Skeletal muscle cell (primary cell): ENCODE measurements at regions not wholly inside any gene's neighbourhood (a gene's known extent, or its start where the extent isn't known, plus 50 kb on each side); places are given as distances from the start of the nearest gene placed in this dataset.
"Not testable (repeated sequence)": the region's sequence is repeated elsewhere in the genome, so short reads cannot be mapped to it uniquely, and the experiment has no call there.

Experiments used
- DNase-seq: peaks from one replicate; pipeline ENCODE4 v3.0.0-alpha.2; 2010; ENCODE audit warnings: low read depth
- H3K4me3 ChIP-seq: 2 replicates; pipeline ENCODE4 v1.5.1; 2011; ENCODE audit warnings: low read depth, mild to moderate bottlenecking, control low read depth, low read length, moderate library complexity

DNA sequence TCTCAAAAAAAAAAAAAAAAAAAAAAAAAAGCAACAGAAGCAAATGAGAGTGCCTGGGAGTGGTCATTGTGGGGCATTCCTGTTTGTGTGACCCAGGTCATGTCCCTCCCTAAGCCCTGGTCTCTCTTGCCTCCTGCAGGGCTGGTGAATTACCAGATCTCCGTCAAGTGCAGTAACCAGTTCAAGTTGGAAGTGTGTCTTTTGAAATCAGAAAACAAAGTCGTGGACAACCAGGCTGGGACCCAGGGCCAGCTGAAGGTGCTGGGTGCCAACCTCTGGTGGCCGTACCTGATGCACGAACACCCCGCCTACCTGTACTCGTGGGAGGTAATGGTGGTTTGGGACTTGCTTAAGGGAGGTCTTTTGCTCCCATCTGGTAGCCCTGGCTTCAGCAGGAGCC is 1362.0 kb downstream of the CDH12 start:
- not testable (repeated sequence) for DNase-seq

DNA sequence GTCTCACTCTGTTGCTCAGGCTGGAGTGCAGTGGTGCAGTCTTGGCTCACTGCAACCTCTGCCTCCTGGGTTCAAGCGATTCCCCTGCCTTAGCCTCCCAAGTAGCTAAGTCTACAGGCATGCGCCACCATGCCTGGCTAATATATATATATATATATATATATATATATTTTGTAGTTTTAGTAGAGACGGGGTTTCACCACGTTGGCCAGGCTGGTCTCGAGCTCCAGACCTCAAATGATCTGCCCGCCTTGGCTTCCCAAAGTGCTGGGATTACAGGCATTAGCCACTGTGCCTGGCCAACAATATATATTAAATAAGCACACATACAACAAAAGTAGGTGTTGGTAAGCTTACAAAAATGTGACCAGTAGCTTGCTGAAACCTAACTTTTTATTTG is 1364.3 kb downstream of the CDH12 start:
- not testable (repeated sequence) for DNase-seq, H3K4me3 ChIP-seq

More for the DNA sequence above, 1362.0 kb downstream of the CDH12 start:
- not testable (repeated sequence) for H3K4me3 ChIP-seq

DNA sequence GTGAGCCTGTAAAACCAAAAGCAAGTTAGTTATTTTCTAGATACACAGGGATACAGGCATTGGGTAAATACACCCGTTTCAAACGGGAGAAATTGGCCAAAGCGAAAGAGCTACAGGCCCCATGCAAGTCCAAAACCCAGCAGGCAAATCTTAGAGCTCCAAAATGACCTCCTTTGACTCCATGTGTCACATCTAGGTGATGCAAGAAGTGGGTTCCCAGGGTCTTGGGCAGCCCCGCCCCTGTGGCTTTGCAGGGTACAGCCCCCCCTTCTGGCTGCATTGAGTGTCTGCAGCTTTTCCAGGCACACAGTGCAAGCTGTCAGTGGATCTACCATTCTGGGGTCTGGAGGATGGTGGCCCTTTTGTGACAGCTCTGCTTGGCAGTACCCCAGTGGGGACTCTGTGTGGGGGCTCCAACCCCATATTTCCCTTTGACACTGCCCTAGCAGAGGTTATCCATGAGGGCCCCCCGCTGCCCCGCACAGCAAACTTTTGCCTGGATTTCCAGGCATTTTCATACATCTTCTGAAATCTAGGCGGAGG is 1367.6 kb downstream of the CDH12 start:
- DNase-seq, H3K4me3 ChIP-seq: not testable (repeated sequence)

DNA sequence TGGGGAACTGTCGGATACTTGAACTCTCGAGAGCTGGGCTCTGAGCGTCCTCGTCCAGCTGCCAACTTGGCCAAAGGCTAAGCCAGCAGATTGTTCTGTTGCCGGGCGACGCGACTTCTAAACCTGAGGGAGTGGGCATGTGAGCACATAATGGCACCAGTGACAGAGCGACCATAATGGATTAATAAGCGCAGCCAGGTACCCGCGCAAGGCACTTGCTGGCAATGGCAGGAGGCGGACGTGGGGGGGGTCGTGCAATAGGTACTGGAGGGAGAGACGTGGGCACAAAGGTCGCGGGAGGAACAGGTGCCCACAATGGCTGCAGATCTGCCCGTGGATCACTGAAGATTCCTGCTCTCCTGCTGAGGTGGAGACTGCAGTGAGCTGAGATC is 1368.7 kb downstream of the CDH12 start:
- H3K4me3 ChIP-seq, DNase-seq: not testable (repeated sequence)

DNA sequence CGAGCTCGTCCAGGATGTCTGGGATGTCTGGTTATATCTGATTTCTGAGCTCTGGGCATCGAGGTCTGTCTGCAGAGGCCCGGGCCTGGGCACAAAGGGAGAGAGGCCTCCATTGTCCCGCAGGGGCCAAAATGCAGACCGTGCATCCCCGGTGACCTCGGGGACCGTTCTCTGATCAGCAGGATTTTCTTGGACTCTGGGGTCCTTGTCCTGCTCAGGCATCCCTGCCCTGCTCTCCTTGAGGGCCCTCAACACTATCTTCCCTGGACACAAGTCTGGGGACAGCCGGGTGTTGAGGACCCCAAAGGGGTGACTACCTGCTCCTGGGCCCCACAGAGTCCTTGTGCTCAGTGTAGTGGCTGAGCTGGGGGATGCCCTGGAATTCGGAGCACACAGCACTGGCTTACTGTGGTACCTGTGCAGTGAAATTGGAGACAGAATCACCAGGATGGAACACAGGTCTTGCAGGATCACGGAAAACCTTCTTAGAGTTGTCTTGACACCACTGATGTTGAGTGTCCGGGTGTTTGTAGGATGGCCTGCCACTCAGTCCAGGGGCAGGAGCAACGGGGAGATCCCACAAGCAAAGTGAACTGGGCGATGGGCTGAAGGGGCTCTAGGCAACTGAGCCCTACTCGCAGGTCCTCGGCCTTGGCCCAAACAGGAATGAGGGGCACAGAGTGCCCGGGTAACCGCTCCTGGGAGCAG is 1369.2 kb downstream of the CDH12 start:
- H3K4me3 ChIP-seq, DNase-seq: not testable (repeated sequence)

DNA sequence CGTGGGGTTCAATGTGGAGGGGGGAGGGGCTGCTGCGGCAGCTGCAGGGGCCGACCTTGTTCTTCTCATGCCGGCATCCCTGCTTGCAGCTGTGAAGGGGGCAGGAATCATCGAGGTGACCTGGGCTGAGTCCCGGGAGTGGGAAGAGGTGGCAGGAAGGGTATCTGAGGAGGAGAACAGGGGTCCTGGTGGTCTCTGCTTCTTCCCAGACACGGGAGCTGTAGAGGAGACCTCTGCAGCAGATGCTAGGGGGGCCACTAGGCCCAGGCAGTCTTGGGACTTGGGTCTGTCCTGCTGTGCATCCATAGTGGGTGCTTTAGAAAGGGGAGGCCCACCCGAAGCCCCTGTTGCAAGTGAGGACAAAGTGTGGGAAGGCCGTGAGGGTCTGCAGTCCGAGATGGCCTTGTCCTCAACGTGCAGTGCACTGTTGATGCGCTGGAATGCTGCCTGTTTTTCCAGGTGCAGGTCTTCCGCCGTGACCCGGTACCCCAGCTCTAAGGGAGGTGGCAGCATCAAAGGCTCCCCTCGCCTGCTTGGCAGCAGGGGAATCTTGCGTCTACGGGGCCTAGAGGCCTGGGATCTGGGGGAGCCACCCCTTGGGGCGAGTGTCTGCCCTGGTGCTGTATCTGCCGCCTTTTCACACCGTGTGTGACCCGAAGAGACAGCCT is 1370.0 kb downstream of the CDH12 start:
- not testable (repeated sequence) for H3K4me3 ChIP-seq, DNase-seq

DNA sequence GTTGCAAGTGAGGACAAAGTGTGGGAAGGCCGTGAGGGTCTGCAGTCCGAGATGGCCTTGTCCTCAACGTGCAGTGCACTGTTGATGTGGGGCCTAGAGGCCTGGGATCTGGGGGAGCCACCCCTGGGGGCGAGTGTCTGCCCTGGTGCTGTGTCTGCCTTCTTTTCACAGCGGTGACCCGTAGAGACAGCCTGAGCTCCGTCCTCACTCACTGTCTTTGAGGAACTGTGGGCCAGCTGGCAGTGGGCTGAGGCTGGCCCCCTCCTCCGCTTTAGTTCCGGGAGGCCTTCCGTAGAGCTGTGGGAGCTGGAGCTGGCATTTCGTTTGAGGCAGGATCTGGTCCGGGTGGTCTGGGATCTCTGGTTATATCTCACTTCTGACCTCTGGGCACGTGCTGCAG is 1370.6 kb downstream of the CDH12 start:
- H3K4me3 ChIP-seq: not testable (repeated sequence)

DNA sequence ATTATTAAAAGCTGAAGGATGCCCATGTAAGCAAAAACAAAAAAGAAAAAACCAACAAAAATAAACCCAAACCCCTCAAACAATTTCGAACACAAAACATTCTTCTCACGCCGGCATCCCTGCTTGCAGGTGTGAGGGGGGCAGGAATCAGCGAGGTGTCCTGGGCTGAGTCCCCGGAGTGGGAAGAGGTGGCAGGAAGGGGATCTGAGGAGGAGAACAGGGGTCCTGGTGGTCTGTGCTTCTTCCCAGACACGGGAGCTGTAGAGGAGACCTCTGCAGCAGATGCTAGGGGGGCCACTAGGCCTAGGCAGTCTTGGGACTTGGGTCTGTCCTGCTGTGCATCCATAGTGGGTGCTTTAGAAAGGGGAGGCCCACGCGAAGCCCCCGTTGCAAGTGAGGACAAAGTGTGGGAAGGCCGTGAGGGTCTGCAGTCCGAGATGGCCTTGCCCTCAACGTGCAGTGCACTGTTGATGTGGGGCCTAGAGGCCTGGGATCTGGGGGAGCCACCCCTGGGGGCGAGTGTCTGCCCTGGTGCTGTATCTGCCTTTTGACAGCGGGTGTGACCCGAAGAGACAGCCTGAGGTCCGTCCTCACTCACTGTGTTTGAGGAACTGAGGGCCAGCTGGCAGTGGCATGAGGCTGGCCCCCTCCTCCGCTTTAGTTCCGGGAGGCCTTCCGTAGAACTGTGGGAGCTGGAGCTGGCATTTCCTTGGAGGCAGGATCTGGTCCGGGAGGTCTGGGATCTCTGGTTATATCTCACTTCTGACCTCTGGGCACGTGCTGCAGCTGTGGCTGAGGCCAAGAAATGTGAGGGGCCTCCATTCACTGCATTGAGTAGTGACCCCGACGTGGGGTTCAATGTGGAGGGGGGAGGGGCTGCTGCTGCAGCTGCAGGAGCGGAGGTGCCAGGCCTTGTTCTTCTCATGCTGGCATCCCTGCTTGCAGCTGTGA is 1371.5 kb downstream of the CDH12 start:
- DNase-seq, H3K4me3 ChIP-seq: not testable (repeated sequence)

More for the DNA sequence above, 1370.6 kb downstream of the CDH12 start:
- DNase-seq: not testable (repeated sequence)

DNA sequence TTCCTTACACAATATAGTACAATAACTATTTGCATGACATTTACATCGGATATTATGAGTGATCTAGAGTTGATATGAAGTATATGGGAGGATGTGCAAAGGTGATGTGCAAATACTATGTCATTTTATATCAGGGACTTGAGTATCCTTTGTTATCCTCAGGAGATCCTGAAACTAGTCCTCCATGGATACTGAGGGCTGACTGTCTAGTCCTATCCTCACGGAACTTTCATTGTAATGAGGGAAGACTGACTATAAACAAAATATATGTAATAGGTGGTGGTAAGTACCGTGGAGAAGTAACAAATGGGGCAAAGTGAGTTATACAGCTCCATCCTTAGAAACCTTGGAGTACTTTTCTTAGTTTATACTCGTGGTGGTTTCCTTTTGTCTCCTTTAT is 1373.1 kb downstream of the CDH12 start:
- DNase-seq, H3K4me3 ChIP-seq: not testable (repeated sequence)

DNA sequence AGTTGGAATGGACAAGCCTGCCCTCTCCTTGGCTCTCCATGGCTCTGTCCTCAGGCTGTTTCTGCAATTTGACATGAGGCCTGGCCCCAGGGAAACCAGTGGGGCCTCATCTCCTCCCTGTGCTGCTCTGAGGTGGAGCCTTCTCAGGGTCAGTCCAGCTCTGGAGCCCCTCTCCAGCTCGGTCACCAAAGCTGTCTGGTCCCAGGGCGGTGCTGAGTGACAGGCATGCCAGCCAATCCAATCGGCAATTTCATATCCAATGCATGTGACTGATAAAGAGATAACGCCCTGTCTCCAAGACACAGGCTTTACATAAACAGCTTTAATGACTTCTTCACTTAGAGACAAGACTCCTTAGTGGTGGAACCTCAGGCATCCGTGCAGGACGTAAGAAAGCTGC is 1379.2 kb downstream of the CDH12 start:
- DNase-seq: not testable (repeated sequence)

DNA sequence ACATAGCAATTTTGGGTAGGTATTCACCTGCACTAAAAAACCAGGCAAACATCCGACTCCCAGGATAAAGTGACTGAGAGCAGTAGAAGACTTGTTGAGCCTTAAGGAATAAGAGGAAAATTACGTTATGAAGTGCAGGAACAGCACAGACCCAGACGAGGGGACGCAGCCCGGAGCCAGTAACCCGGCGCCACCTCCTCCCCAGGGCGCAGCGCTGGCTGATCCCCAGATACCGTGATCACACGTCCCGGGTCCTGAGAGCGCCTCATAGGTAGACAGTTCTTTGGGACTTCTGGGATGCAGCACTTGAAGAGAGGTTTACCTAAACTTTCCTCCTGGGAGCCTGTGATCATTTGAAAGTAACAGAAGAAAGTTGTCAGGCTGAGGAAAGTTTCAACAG is 1379.7 kb downstream of the CDH12 start:
- H3K4me3 ChIP-seq, DNase-seq: not testable (repeated sequence)

More for the DNA sequence above, 1379.2 kb downstream of the CDH12 start:
- H3K4me3 ChIP-seq: not testable (repeated sequence)

DNA sequence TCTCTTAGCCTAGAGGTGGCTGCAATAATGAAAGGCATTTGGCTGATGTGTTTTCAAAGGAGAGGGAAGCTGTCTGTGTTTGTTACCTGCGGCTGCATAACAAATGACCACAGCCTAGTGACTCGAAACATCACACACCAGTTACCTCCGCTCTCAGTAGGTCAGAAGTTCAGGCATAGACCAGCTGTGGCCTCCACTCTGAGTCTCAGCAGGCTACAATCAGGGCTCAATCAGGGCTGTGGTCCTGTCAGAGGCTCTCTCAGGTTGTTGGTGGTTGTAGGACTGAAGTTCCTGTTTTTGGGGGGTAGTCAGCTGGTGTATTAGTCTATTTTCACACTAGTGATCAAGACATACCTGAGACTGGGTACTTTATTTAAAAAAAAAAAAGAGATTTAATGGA is 1381.5 kb downstream of the CDH12 start:
- not testable (repeated sequence) for DNase-seq, H3K4me3 ChIP-seq

DNA sequence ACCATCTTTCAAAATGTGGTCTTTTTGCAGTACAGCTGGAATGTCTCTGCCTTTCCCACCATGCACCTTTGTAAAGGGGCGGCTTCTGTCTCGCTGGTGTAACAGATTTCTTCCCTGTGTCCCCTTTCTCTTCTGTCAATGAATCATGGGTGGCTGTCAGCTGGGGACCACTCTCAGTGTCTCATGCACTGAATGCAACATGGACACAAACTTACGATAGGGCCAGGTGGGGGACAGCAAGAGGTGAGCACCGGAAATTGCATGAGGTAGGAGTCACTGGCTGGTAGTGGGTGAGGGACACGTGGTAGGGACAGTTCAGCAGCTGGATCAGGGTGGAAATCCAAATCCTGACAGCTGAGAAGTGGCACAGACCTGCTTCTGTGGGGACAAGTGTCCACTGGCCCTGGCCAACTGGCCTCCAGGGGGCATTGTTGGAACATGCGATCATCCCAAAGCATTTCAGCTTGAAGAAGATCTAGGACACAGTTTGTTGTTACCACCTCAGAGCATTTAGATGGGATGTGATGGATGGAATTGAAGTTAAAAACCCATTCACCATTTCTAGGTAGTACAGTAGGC is 1383.5 kb downstream of the CDH12 start:
- H3K4me3 ChIP-seq, DNase-seq: not testable (repeated sequence)

DNA sequence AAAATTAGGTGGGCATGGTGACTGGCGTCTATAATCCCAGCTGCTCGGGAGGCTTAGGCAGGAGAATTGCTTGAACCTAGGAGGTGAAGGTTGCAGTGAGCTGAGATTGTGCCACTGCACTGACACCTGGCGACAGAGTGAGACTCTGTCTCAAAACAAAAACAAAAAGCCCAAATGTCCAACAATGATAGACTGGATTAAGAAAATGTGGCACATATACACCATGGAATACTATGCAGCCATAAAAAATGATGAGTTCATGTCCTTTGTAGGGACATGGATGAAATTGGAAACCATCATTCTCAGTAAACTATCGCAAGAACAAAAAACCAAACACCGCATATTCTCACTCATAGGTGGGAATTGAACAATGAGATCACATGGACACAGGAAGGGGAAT is 1385.6 kb downstream of the CDH12 start:
- not testable (repeated sequence) for H3K4me3 ChIP-seq, DNase-seq

DNA sequence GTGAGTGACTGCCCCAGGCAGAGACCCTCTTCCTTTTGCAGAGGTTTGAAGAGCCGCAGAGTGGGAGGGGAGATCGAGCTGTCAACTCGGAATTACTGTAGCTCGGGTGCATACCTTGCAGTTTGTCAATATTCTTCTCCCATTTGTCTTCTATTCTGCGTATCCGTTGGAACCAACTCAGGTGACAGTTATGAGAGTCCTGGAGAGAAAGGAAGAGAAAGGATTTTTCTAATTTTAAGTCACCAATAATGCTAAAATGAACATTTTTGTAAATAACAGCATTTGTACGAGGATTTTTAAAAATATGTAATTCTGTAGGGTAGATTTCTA is 1393.4 kb downstream of the CDH12 start:
- DNase-seq: not testable (repeated sequence)
- peak overlapping the region; percentile 58 for H3K4me3 ChIP-seq

DNA sequence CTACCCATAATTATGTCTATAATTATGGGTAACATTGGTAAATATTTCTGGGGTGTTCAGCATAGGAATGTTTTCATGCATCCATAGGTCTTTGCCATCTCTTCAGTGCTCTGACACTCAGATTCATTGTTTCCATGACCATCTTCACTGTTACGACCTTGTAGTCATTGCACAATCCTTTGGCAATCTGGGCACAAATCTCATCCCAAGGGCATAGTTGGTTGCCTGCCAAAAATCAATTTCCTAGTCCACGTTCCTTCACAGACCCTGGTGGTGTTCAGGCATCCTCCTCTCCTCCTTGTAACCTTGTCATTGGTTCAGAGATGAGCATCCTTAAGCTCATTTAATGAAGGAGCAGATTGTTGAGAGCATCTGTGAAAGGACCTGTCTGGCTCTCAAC is 1400.7 kb downstream of the CDH12 start:
- H3K4me3 ChIP-seq: no peak overlapping the region
- DNase-seq: peak; percentile 24

DNA sequence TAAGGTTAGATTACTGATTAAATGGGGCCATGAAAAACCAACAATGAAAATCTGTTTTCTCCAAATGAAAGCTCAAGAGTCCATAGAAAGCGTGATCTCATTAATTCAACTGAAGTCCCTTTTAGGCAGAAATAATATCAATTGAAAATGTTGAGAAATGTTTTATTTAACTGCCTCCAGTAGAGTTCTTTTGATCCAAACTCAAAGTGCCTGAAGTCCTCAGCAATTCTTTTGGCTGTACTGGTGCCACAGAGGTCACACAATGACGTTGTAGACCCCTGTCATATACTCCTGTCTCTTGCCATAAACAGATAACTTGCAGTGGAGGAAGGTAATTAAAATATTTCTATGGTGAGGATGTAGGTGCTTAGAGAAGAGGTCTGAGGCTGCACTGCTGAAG is 1420.5 kb downstream of the CDH12 start:
- no peak overlapping the region for H3K4me3 ChIP-seq
- DNase-seq: no peak

DNA sequence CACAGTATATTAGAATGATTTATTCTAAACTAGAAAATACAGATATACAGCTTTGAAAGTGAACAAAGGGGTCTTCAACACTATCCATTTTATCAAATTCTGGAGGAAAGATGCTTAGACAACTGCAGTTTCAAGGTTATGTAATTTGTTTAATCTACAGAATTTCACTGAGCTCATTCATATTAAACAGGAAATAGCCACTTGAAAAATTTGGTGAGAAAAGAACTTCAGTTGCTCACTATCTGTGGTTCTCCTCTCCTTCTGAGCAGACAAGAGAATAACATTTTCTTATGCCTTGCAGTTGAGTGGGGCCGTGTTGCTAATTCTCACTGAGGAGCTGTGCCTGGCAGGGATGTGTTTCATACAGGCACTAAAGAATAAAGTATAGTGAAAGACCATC is 1428.2 kb downstream of the CDH12 start:
- no peak for DNase-seq

DNA sequence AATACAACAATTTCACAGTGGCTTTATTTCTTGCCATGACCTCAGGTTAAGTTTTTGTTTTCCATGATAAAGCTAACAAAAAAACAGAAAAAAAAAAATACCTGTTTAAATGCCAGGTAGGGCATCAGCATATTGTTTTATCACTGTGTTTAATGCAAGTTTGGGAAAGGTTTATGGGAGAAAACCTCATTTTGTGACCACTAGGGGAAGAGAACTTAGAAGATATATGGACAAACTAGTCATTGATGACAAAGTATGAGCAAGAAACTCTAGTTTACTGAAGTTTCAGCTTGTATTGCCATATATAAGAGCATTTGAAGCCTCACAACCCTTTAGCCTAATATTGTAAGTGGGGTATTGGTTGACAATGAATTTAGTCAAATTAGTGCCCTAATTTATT is 1431.4 kb upstream of the CDH18 start:
- no peak for DNase-seq
- H3K4me3 ChIP-seq: no peak overlapping the region

More for the DNA sequence above, 1428.2 kb downstream of the CDH12 start:
- H3K4me3 ChIP-seq: no peak overlapping the region
